ENCODE measurements at regions not wholly inside any gene's neighbourhood (a gene's known extent, or its start where the extent isn't known, plus 50 kb on each side); places are given as distances from the start of the nearest gene placed in this dataset.

DNA sequence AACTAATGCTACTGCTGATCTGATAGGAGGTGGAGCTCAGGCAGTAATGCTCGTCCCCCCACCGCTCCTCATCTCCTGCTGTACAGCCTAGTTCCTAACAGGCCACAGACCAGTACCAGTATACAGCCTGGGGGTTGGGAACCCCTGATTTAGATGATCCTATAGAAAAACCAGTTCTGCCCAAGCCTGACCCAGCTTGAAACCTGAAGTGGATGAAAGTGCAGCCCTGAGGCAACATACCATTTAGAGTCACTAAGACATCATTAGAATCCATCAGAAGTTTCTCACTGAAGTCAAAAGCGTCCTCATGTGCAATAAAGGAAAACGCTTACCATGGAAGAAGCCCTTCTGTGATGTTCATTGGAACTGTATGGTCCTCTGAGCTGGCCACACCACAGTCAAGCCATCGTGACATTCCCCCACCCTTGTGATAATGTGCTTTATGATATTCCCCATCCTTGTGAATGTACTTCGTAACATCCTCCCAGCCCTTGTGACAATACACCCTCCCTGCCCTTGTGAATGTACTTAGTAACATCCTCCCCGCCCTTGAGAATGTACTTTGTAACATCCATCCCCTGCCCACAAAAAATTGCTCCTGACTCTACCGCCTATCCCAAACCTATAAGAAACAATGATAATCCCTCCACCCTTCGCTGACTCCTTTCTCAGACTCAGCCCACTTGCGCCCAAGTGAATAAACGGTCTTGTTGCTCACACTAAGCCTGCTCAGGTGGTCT is 65.9 kb upstream of the HECTD2 start:
- DNase-seq (no peak), ATAC-seq (no peak)
- H3K27me3 ChIP-seq, result no peaks in the 10 kb centered on the region
- H3K36me3 ChIP-seq, result no peaks in the 10 kb centered on the region
- no peaks in the 10 kb centered on the region for H3K9me3 ChIP-seq
- H3K4me3 ChIP-seq, result no peak overlapping the region
- no peak for TF ChIP-seq CTCF (IDR thresholded peaks at IDR 0.05)
- H3K27ac ChIP-seq, result no peak overlapping the region
- H3K4me1 ChIP-seq, result no peaks in the 10 kb centered on the region
- intact Hi-C loops (cut with DNase I), result no loop called here

DNA sequence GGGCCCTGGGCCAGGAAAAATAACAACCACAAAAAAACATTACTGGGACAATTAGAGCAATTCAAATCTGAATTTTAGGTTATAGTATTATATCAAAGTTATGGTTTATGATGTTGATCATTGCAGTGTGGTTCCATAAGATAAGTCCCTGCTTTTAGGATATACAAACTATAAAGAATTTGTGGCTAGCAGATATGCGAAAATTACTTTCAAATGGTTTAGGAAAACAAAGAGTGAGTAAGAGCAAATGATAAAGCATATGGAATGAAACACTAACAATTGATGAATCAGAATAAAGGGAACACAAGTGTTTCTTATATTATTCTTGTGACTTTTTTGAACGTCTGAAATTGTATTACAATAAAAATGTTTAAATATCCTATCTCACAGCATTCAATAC is 64.4 kb upstream of the HECTD2 start:
- no peaks in the 10 kb centered on the region for H3K36me3 ChIP-seq
- no peaks in the 10 kb centered on the region for H3K9me3 ChIP-seq
- no peak for DNase-seq
- no peak for ATAC-seq
- H3K27me3 ChIP-seq, result no peaks in the 10 kb centered on the region
- intact Hi-C loops (cut with DNase I), result no loop called here
- TF ChIP-seq CTCF (IDR thresholded peaks at IDR 0.05), result no peak
- no peaks in the 10 kb centered on the region for H3K4me1 ChIP-seq
- H3K4me3 ChIP-seq, result no peak overlapping the region
- no peak overlapping the region for H3K27ac ChIP-seq

GRCh38 chr10:91347529-91347928 is 62.6 kb upstream of the HECTD2 start:
- no peak overlapping the region for H3K27ac ChIP-seq
- ATAC-seq, result no peak
- DNase-seq, result no peak
- no peak for TF ChIP-seq CTCF (IDR thresholded peaks at IDR 0.05)
- no peaks in the 10 kb centered on the region for H3K36me3 ChIP-seq
- H3K27me3 ChIP-seq, result no peaks in the 10 kb centered on the region
- H3K4me3 ChIP-seq, result no peak overlapping the region
- H3K4me1 ChIP-seq, result peaks cover 5% of the 10 kb centered on the region
- H3K9me3 ChIP-seq, result no peaks in the 10 kb centered on the region
- intact Hi-C loops (cut with DNase I), result no loop called here

DNA sequence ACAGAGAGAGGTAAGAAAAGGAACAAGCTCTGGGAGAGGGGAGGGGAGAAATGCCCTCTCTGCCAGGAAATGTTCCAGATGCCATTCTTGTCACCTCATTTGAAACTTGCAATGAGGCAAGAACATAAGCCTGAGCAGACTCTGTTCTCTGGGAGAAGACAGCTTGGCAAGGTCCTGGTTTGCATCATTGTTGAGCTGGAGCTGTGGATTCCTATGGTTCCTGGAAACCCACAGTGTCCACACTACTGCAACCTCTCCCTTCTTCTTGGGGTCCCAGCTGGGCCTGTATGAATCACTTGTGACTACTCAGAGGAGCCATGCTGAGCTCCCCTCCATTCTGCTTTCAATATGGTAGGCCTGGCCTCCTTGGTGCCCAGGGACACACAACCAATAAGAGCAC is 60.8 kb upstream of the HECTD2 start:
- Histone ChIP-seq H3K4me1 (peaks cover 5% of the 10 kb centered on the region), H3K36me3 (no peaks in the 10 kb centered on the region), H3K4me3 (no peak overlapping the region), H3K9me3 (no peaks in the 10 kb centered on the region), H3K27ac (peak overlapping the region; percentile 47), H3K27me3 (no peaks in the 10 kb centered on the region)
- intact Hi-C loops (cut with DNase I), result no loop called here
- no peak for DNase-seq
- no peak for TF ChIP-seq CTCF (IDR thresholded peaks at IDR 0.05)
- peak; percentile 81 for ATAC-seq

GRCh38 chr10:91350651-91351081 is 59.5 kb upstream of the HECTD2 start:
- intact Hi-C loops (cut with DNase I), result no loop called here
- TF ChIP-seq CTCF (IDR thresholded peaks at IDR 0.05), result no peak
- Histone ChIP-seq H3K27me3 (no peaks in the 10 kb centered on the region), H3K27ac (peak overlapping the region; percentile 7), H3K36me3 (no peaks in the 10 kb centered on the region), H3K9me3 (no peaks in the 10 kb centered on the region), H3K4me3 (no peak overlapping the region), H3K4me1 (peaks cover 5% of the 10 kb centered on the region)
- DNase-seq, result no peak
- no peak for ATAC-seq

DNA sequence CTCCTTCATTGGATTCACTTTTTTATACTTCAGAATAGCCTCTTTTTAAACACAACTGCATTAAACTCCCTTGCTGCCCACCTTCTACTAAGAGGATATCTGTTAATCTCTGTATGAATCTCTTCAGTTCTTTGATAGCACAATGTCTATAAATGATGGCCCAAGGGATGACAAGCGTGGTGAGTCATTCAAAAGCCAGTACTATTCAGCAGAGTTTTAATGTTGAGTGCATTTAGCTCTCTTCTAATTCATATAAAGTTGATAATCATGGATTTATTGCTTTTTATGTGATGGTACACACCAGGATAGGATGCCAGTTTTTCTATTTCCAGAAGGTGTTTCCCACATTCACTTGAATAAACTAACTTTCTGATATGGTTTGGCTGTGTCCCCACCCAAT is 57.4 kb upstream of the HECTD2 start:
- no peak for ATAC-seq
- Histone ChIP-seq H3K9me3 (no peaks in the 10 kb centered on the region), H3K4me1 (peaks cover 5% of the 10 kb centered on the region), H3K27ac (no peak overlapping the region), H3K27me3 (no peaks in the 10 kb centered on the region), H3K36me3 (no peaks in the 10 kb centered on the region), H3K4me3 (no peak overlapping the region)
- DNase-seq, result no peak
- intact Hi-C loops (cut with DNase I), result no loop called here
- no peak for TF ChIP-seq CTCF (IDR thresholded peaks at IDR 0.05)

All from upper lobe of right lung (tissue), 1 donor.